ES-I3 (cell line): ENCODE measurements at regions not wholly inside any gene's neighbourhood (a gene's known extent, or its start where the extent isn't known, plus 50 kb on each side); places are given as distances from the start of the nearest gene placed in this dataset.

Source experiments
- H3K36me3 ChIP-seq: 2 replicates; pipeline ENCODE4 v1.6.1; 2013; ENCODE audit warnings: mild to moderate bottlenecking, low read length, control low read depth, moderate library complexity; ENCODE audit not compliant: insufficient read depth
- H3K4me1 ChIP-seq: 2 replicates; pipeline ENCODE4 v1.6.1; 2013; ENCODE audit warnings: mild to moderate bottlenecking, control low read depth, low read length; ENCODE audit not compliant: insufficient read depth
- H3K9ac ChIP-seq: 2 replicates; pipeline ENCODE4 v1.6.1; 2013; ENCODE audit warnings: low read depth, mild to moderate bottlenecking, low read length, moderate library complexity
- H3K9me3 ChIP-seq: 2 replicates; pipeline ENCODE4 v1.6.1; 2013; ENCODE audit warnings: mild to moderate bottlenecking, low read length, moderate library complexity; ENCODE audit not compliant: control insufficient read depth, insufficient read depth

- no peak overlapping the region for H3K9ac ChIP-seq
- H3K36me3 ChIP-seq, result no peaks in the 10 kb centered on the region
- H3K4me1 ChIP-seq, result peaks cover 10% of the 10 kb centered on the region
- H3K9me3 ChIP-seq, result no peaks in the 10 kb centered on the region
Measured at GRCh38 chr11:103773059-103773458, 263.4 kb upstream of the DDI1 start.

- Histone ChIP-seq H3K4me1 (peaks cover 10% of the 10 kb centered on the region), H3K36me3 (no peaks in the 10 kb centered on the region), H3K9me3 (no peaks in the 10 kb centered on the region), H3K9ac (no peak overlapping the region)
Measured at GRCh38 chr11:103773537-103773936, 262.9 kb upstream of the DDI1 start.

- Histone ChIP-seq H3K9ac (no peak overlapping the region), H3K9me3 (no peaks in the 10 kb centered on the region), H3K4me1 (peaks cover 5% of the 10 kb centered on the region), H3K36me3 (no peaks in the 10 kb centered on the region)
Measured at GRCh38 chr11:103779054-103779453, 257.4 kb upstream of the DDI1 start.

GRCh38 chr11:103789952-103790351 is 246.5 kb upstream of the DDI1 start:
- Histone ChIP-seq H3K9ac (no peak overlapping the region), H3K36me3 (no peaks in the 10 kb centered on the region), H3K9me3 (no peaks in the 10 kb centered on the region; the same call in 1 of the 2 replicates), H3K4me1 (no peaks in the 10 kb centered on the region)

GRCh38 chr11:103792981-103793468 is 243.4 kb upstream of the DDI1 start:
- no peak overlapping the region for H3K9ac ChIP-seq
- no peaks in the 10 kb centered on the region for H3K36me3 ChIP-seq
- H3K4me1 ChIP-seq, result no peaks in the 10 kb centered on the region
- H3K9me3 ChIP-seq, result no peaks in the 10 kb centered on the region; the same call in 1 of the 2 replicates

GRCh38 chr11:103794262-103794661 is 242.2 kb upstream of the DDI1 start:
- H3K9me3 ChIP-seq, result no peaks in the 10 kb centered on the region; the same call in 1 of the 2 replicates
- no peaks in the 10 kb centered on the region for H3K36me3 ChIP-seq
- H3K4me1 ChIP-seq, result no peaks in the 10 kb centered on the region
- H3K9ac ChIP-seq, result no peak overlapping the region

- no peaks in the 10 kb centered on the region for H3K9me3 ChIP-seq
- no peak overlapping the region for H3K9ac ChIP-seq
- H3K36me3 ChIP-seq, result no peaks in the 10 kb centered on the region
- H3K4me1 ChIP-seq, result peaks cover 8% of the 10 kb centered on the region; the same call in 1 of the 2 replicates
Measured at GRCh38 chr11:103798026-103798425, 238.4 kb upstream of the DDI1 start.

GRCh38 chr11:103798446-103798845 is 238.0 kb upstream of the DDI1 start:
- peaks cover 8% of the 10 kb centered on the region; the same call in 1 of the 2 replicates for H3K4me1 ChIP-seq
- no peaks in the 10 kb centered on the region for H3K9me3 ChIP-seq
- no peak overlapping the region for H3K9ac ChIP-seq
- no peaks in the 10 kb centered on the region for H3K36me3 ChIP-seq

- H3K4me1 ChIP-seq, result peaks cover 8% of the 10 kb centered on the region; the same call in 1 of the 2 replicates
Measured at GRCh38 chr11:103800406-103801114, 235.9 kb upstream of the DDI1 start.

GRCh38 chr11:103803062-103803461 is 233.4 kb upstream of the DDI1 start:
- Histone ChIP-seq H3K4me1 (peaks cover 8% of the 10 kb centered on the region; the same call in 1 of the 2 replicates), H3K36me3 (no peaks in the 10 kb centered on the region), H3K9ac (no peak overlapping the region), H3K9me3 (no peaks in the 10 kb centered on the region)

More at GRCh38 chr11:103800406-103801114, 235.9 kb upstream of the DDI1 start:
- Histone ChIP-seq H3K36me3 (no peaks in the 10 kb centered on the region), H3K9ac (no peak overlapping the region), H3K9me3 (no peaks in the 10 kb centered on the region)

- Histone ChIP-seq H3K4me1 (0 out of 2 replicates have a peak, but pooled peaks cover 2% of the 10 kb centered on the region), H3K36me3 (no peaks in the 10 kb centered on the region), H3K9ac (no peak overlapping the region), H3K9me3 (no peaks in the 10 kb centered on the region)
Measured at GRCh38 chr11:103805688-103806009, 230.8 kb upstream of the DDI1 start.

- no peaks in the 10 kb centered on the region for H3K36me3 ChIP-seq
- no peak overlapping the region for H3K9ac ChIP-seq
- no peaks in the 10 kb centered on the region for H3K4me1 ChIP-seq
- H3K9me3 ChIP-seq, result no peaks in the 10 kb centered on the region
Measured at GRCh38 chr11:103806130-103806895, 230.1 kb upstream of the DDI1 start.

- Histone ChIP-seq H3K9ac (no peak overlapping the region), H3K9me3 (no peaks in the 10 kb centered on the region), H3K4me1 (no peaks in the 10 kb centered on the region; the same call in 1 of the 2 replicates), H3K36me3 (no peaks in the 10 kb centered on the region)
Measured at GRCh38 chr11:103807806-103808205, 228.6 kb upstream of the DDI1 start.

GRCh38 chr11:103808252-103808651 is 228.2 kb upstream of the DDI1 start:
- Histone ChIP-seq H3K4me1 (no peaks in the 10 kb centered on the region; the same call in 1 of the 2 replicates), H3K36me3 (no peaks in the 10 kb centered on the region), H3K9me3 (no peaks in the 10 kb centered on the region), H3K9ac (no peak overlapping the region)
